MM.1S (cell line): ENCODE measurements at regions not wholly inside any gene's neighbourhood (a gene's known extent, or its start where the extent isn't known, plus 50 kb on each side); places are given as distances from the start of the nearest gene placed in this dataset.

Experiments
- DNase-seq: peaks from one replicate; pipeline ENCODE4 v3.0.0-alpha.2; 2015
- H2AFZ ChIP-seq: fragments of 300-600 bp; sonication (generic); 2 replicates; pipeline ENCODE4 v1.6.0; 2016; ENCODE audit warnings: antibody characterized with exemption, low read length
- H3F3A ChIP-seq: fragments of 300-600 bp; sonication (generic); 2 replicates; pipeline ENCODE4 v1.6.1; 2016; ENCODE audit warnings: mild to moderate bottlenecking, antibody characterized with exemption, low read length, moderate library complexity, mixed read lengths; ENCODE audit not compliant: insufficient read depth
- H3K27ac ChIP-seq: fragments of 300-600 bp; sonication (generic); 2 replicates; pipeline ENCODE4 v1.5.1; 2016; ENCODE audit warnings: mild to moderate bottlenecking, low read length
- H3K27me3 ChIP-seq: fragments of 300-600 bp; sonication (generic); replicated peaks from 2 replicates; pipeline ENCODE4 v1.6.0; 2016; ENCODE audit warnings: low read length; ENCODE audit not compliant: insufficient read depth
- H3K36me3 ChIP-seq: fragments of 300-600 bp; sonication (generic); replicated peaks from 2 replicates; pipeline ENCODE4 v1.6.1; 2016; ENCODE audit warnings: mild to moderate bottlenecking, low read length, mixed read lengths; ENCODE audit not compliant: insufficient read depth
- H3K4me1 ChIP-seq: fragments of 300-600 bp; sonication (generic); 2 replicates; pipeline ENCODE4 v1.6.1; 2016; ENCODE audit warnings: low read length, mixed read lengths
- H3K4me2 ChIP-seq: fragments of 300-600 bp; sonication (generic); 2 replicates; pipeline ENCODE4 v1.6.0; 2016; ENCODE audit warnings: low read depth, low read length
- H3K4me3 ChIP-seq: fragments of 300-600 bp; sonication (generic); 2 replicates; pipeline ENCODE4 v1.5.1; 2016; ENCODE audit warnings: low read length, mixed read lengths
- H3K79me2 ChIP-seq: fragments of 300-600 bp; sonication (generic); 2 replicates; pipeline ENCODE4 v1.6.1; 2016; ENCODE audit warnings: mixed run types, low read length, mixed read lengths
- H3K9ac ChIP-seq: fragments of 300-600 bp; sonication (generic); 2 replicates; pipeline ENCODE4 v1.6.1; 2016; ENCODE audit warnings: low read length, mixed read lengths
- H3K9me2 ChIP-seq: fragments of 300-600 bp; sonication (generic); replicated peaks from 2 replicates; pipeline ENCODE4 v1.6.1; 2016; ENCODE audit warnings: mild to moderate bottlenecking, low read length, mixed read lengths; ENCODE audit not compliant: insufficient read depth
- H3K9me3 ChIP-seq: fragments of 300-600 bp; sonication (generic); replicated peaks from 2 replicates; pipeline ENCODE4 v1.6.1; 2016; ENCODE audit warnings: mild to moderate bottlenecking, low read length, mixed read lengths; ENCODE audit not compliant: insufficient read depth
- H4K20me1 ChIP-seq: fragments of 300-600 bp; sonication (generic); 2 replicates; pipeline ENCODE4 v1.6.1; 2016; ENCODE audit warnings: mild to moderate bottlenecking, low read length, moderate library complexity, mixed read lengths; ENCODE audit not compliant: insufficient read depth
- CTCF ChIP-seq: fragments of 300-600 bp; sonication (generic); IDR thresholded peaks from 2 replicates; pipeline ENCODE4 v1.5.1; 2016; ENCODE audit warnings: antibody characterized with exemption, low read length, mixed read lengths
- EZH2 ChIP-seq: fragments of 300-600 bp; sonication (generic); optimal IDR thresholded peaks from 2 replicates; pipeline ENCODE3; 2017; ENCODE audit warnings: low read depth, mild to moderate bottlenecking, antibody characterized with exemption, low read length, mixed read lengths
- EZH2phosphoT487 ChIP-seq: fragments of 300-600 bp; sonication (generic); IDR thresholded peaks from 2 replicates; pipeline ENCODE4 v1.6.1; 2018; ENCODE audit warnings: antibody characterized with exemption, low read length

- no peak overlapping the region for H2AFZ ChIP-seq
- no peaks in the 10 kb centered on the region for H3K9me2 ChIP-seq
- H3K36me3 ChIP-seq, result no peaks in the 10 kb centered on the region
- no peaks in the 10 kb centered on the region for H3K9me3 ChIP-seq
- no peaks in the 10 kb centered on the region for H3K4me1 ChIP-seq
- no peaks in the 10 kb centered on the region for H3F3A ChIP-seq
- H3K9ac ChIP-seq, result no peak overlapping the region
- no peaks in the 10 kb centered on the region for H3K79me2 ChIP-seq
- no peak overlapping the region for H3K27ac ChIP-seq
- no peak overlapping the region for H3K4me2 ChIP-seq
- no peaks in the 10 kb centered on the region for H4K20me1 ChIP-seq
- no peak overlapping the region for H3K4me3 ChIP-seq
- DNase-seq, result no peak
- TF ChIP-seq CTCF (no peak), EZH2 (no peak), EZH2phosphoT487 (no peak)
- H3K27me3 ChIP-seq, result no peaks in the 10 kb centered on the region
Observed at GRCh38 chr2:43045866-43046265, 180.5 kb downstream of the ZFP36L2 start.

- H3K27me3 ChIP-seq, result no peaks in the 10 kb centered on the region
- no peaks in the 10 kb centered on the region for H3K9me3 ChIP-seq
- H2AFZ ChIP-seq, result no peak overlapping the region
- no peaks in the 10 kb centered on the region for H3K79me2 ChIP-seq
- no peak overlapping the region for H3K27ac ChIP-seq
- no peak overlapping the region for H3K9ac ChIP-seq
- H3K4me3 ChIP-seq, result no peak overlapping the region
- H3K4me2 ChIP-seq, result no peak overlapping the region
- H4K20me1 ChIP-seq, result no peaks in the 10 kb centered on the region
- H3K9me2 ChIP-seq, result no peaks in the 10 kb centered on the region
- no peaks in the 10 kb centered on the region for H3K36me3 ChIP-seq
- DNase-seq, result no peak
- TF ChIP-seq EZH2, result no peak
- TF ChIP-seq EZH2phosphoT487, result no peak
- TF ChIP-seq CTCF, result no peak
- H3K4me1 ChIP-seq, result no peaks in the 10 kb centered on the region
- H3F3A ChIP-seq, result no peaks in the 10 kb centered on the region
Observed at GRCh38 chr2:43044093-43044681, 182.2 kb downstream of the ZFP36L2 start.

- no peaks in the 10 kb centered on the region for H3K27me3 ChIP-seq
- H3K9me3 ChIP-seq, result no peaks in the 10 kb centered on the region
- H3F3A ChIP-seq, result no peaks in the 10 kb centered on the region
- no peaks in the 10 kb centered on the region for H3K79me2 ChIP-seq
- no peak for DNase-seq
- H2AFZ ChIP-seq, result no peak overlapping the region
- no peaks in the 10 kb centered on the region for H3K36me3 ChIP-seq
- H3K9me2 ChIP-seq, result no peaks in the 10 kb centered on the region
- H3K4me3 ChIP-seq, result no peak overlapping the region
- no peaks in the 10 kb centered on the region for H3K4me1 ChIP-seq
- no peak overlapping the region for H3K4me2 ChIP-seq
- no peak for TF ChIP-seq CTCF
- TF ChIP-seq EZH2phosphoT487, result no peak
- no peak for TF ChIP-seq EZH2
- H3K9ac ChIP-seq, result no peak overlapping the region
- no peaks in the 10 kb centered on the region for H4K20me1 ChIP-seq
- H3K27ac ChIP-seq, result no peak overlapping the region
Observed at GRCh38 chr2:43043553-43043870, 182.9 kb downstream of the ZFP36L2 start.
